ENCODE measurements at regions not wholly inside any gene's neighbourhood (a gene's known extent, or its start where the extent isn't known, plus 50 kb on each side); places are given as distances from the start of the nearest gene placed in this dataset.
"Not testable (repeated sequence)": the region's sequence is repeated elsewhere in the genome, so short reads cannot be mapped to it uniquely, and the experiment has no call there.

DNA sequence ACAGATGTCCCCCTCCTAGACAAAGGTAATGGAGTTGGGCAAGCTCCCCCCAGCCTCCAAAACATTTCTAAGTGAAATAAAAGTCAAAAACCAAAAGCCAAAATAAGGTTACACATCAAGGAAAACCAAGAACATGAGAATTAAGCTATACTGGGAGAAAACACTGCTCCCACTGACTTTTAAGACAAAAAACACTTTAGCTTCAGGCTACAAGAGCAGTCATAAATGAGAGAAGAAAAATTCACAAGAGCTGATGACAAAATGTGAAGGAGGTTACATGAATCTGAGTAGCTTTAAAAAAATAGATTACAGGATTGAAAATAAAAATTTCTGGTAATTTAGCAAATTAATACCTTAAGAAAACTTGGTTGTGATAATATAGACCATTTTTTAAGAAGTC is 1370.3 kb upstream of the CDH9 start:
- Mint-ChIP-seq H3K4me1 (no peaks in the 10 kb centered on the region), H3K4me3 (no peak overlapping the region), H3K27me3 (no peaks in the 10 kb centered on the region), H3K36me3 (no peaks in the 10 kb centered on the region), H3K27ac (no peak overlapping the region), H3K9me3 (peaks cover 8% of the 10 kb centered on the region)
- POLR2A ChIA-PET: no interaction called here
- ATAC-seq (ENCODE audit: low read depth) (no peak), DNase-seq (no peak)

DNA sequence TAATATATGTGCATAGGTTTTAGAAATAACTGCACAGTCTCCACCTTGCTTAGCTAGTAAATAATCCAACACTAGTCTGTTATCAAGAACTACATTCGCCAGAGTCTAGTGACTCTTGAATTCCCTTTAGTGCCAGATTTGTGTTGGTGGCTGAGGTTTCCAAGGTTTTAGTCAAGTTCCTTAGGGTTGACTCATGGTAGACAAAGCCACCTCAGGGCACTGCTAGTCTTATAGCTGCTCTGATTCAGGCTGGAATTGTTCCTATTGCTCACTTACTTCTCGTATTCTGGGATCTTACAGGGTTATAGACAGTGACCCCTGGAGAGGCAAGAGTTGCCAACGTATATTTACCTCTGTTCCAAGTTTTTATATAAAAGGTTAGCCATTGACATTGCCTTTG is 1369.8 kb upstream of the CDH9 start:
- no peak for ATAC-seq (ENCODE audit: low read depth)
- H3K36me3 Mint-ChIP-seq: no peaks in the 10 kb centered on the region
- no peaks in the 10 kb centered on the region for H3K27me3 Mint-ChIP-seq
- no peak overlapping the region for H3K4me3 Mint-ChIP-seq
- H3K9me3 Mint-ChIP-seq: peaks cover 8% of the 10 kb centered on the region
- POLR2A ChIA-PET: no interaction called here
- H3K27ac Mint-ChIP-seq: no peak overlapping the region
- no peak for DNase-seq
- H3K4me1 Mint-ChIP-seq: no peaks in the 10 kb centered on the region

- peaks cover 5% of the 10 kb centered on the region for H3K9me3 Mint-ChIP-seq
- no peak overlapping the region for H3K27ac Mint-ChIP-seq
- H3K4me3 Mint-ChIP-seq: no peak overlapping the region
- POLR2A ChIA-PET: no interaction called here
- no peaks in the 10 kb centered on the region for H3K27me3 Mint-ChIP-seq
- ATAC-seq (ENCODE audit: low read depth) (no peak), DNase-seq (no peak)
- no peaks in the 10 kb centered on the region for H3K4me1 Mint-ChIP-seq
- no peaks in the 10 kb centered on the region for H3K36me3 Mint-ChIP-seq
Measured at GRCh38 chr5:28404363-28405071, 1366.1 kb upstream of the CDH9 start.

DNA sequence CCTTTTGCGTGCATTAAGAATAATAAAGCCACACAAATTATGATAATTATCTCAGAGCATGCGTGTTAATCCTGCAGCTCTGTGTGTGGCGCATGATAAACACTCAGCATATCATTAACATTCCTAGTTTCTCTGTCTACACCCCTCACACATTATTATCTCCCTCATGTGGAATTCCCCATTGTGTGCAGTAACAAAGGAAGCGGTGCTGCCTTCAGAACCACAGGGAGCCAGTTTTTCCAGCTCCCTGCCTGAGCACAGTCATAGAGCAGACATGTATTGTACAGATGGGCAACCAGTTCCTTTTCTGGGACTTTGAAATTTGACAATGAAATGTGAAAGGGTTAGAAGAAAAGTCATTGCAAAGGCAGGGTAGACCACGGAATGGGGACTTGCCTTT is 1365.5 kb upstream of the CDH9 start:
- no peaks in the 10 kb centered on the region for H3K4me1 Mint-ChIP-seq
- no peak overlapping the region for H3K4me3 Mint-ChIP-seq
- H3K27ac Mint-ChIP-seq: no peak overlapping the region
- POLR2A ChIA-PET: no interaction called here
- DNase-seq (no peak), ATAC-seq (ENCODE audit: low read depth) (no peak)
- no peaks in the 10 kb centered on the region for H3K36me3 Mint-ChIP-seq
- peaks cover 5% of the 10 kb centered on the region for H3K9me3 Mint-ChIP-seq
- H3K27me3 Mint-ChIP-seq: no peaks in the 10 kb centered on the region

DNA sequence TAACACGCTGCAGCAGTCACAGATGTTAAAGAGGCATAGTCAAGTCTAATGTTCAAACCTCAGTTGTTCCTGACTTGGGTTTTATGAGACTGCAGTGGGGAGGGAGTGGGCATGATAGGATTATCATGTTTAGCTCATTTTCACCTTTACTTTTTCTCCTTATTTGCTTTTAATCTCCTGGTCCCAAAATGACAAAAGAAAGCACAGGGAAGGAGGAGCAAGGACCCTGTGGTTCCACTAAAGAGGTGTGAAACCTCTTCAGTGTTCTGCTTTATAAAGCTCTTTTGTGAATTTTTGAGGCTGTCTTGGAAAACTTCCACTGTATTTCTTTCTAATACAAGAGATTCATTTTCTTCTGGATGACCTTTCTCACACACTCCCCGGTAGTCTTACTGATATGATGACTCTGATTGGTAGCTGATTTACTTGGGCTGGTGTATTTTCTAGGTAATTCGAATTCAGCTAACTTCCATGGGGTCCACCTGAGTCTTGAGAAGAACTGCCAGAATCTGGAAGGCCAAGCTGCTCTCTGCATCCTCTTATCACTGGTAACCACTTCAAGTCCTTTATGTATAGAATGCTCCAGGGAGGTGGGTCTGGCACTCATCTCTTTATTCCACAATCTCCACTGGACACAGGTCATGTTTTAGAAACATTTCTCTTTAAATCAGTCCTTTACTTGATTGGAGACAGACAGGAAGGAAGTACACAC is 1364.4 kb upstream of the CDH9 start:
- peaks cover 6% of the 10 kb centered on the region for H3K9me3 Mint-ChIP-seq
- DNase-seq (no peak), ATAC-seq (ENCODE audit: low read depth) (no peak)
- no peaks in the 10 kb centered on the region for H3K27me3 Mint-ChIP-seq
- no peak overlapping the region for H3K4me3 Mint-ChIP-seq
- POLR2A ChIA-PET: no interaction called here
- H3K4me1 Mint-ChIP-seq: no peaks in the 10 kb centered on the region
- no peak overlapping the region for H3K27ac Mint-ChIP-seq
- no peaks in the 10 kb centered on the region for H3K36me3 Mint-ChIP-seq

DNA sequence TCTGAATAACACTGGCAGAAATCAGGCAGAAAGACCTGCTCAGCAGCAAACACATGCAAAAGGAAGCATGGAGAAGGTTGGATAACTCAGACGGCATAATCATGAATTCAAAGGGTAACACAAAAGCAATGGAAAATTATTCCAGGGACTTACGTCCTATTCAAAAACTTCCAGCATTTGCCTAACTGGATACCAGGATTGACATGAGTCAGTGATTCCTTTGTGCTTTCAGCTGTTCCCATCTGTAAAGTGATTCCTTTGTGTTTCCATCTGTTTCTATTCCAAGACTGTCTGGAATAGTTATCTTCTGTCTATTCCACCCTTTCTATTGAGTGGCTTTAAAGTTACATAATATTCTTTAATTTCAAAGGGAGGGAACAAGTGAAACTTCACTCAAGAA is 1361.7 kb upstream of the CDH9 start:
- no peaks in the 10 kb centered on the region for H3K4me1 Mint-ChIP-seq
- H3K27ac Mint-ChIP-seq: no peak overlapping the region
- DNase-seq (no peak), ATAC-seq (ENCODE audit: low read depth) (no peak)
- no peak overlapping the region for H3K4me3 Mint-ChIP-seq
- peaks cover 6% of the 10 kb centered on the region for H3K9me3 Mint-ChIP-seq
- H3K27me3 Mint-ChIP-seq: no peaks in the 10 kb centered on the region
- POLR2A ChIA-PET: no interaction called here
- H3K36me3 Mint-ChIP-seq: no peaks in the 10 kb centered on the region

DNA sequence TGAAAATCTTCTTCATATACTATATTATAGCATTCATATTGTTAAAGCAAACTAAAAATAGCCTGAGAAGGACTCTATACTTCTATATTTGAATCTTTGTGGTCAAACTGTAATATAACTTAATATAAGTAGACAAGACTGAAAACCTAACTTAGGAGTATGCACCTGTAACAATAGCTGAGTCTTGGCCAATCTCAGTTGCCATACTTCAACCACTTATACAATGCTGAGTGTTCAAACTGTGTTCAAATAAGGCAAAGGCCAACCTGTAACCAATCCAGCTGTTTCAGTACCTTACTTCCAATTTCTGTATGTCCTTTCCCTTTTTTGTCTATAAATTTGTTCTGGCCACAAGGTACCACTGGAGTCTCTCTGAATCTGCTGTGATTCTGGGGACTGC is 1360.8 kb upstream of the CDH9 start:
- H3K4me3 Mint-ChIP-seq: no peak overlapping the region
- POLR2A ChIA-PET: no interaction called here
- H3K27me3 Mint-ChIP-seq: no peaks in the 10 kb centered on the region
- no peaks in the 10 kb centered on the region for H3K4me1 Mint-ChIP-seq
- no peaks in the 10 kb centered on the region for H3K36me3 Mint-ChIP-seq
- peaks cover 5% of the 10 kb centered on the region for H3K9me3 Mint-ChIP-seq
- DNase-seq: no peak
- ATAC-seq (ENCODE audit: low read depth): no peak
- H3K27ac Mint-ChIP-seq: no peak overlapping the region

- no peaks in the 10 kb centered on the region for H3K36me3 Mint-ChIP-seq
- no peak overlapping the region for H3K4me3 Mint-ChIP-seq
- POLR2A ChIA-PET: no interaction called here
- ATAC-seq (ENCODE audit: low read depth): no peak
- H3K27ac Mint-ChIP-seq: no peak overlapping the region
- peaks cover 3% of the 10 kb centered on the region for H3K9me3 Mint-ChIP-seq
- H3K4me1 Mint-ChIP-seq: no peaks in the 10 kb centered on the region
- DNase-seq: no peak
- H3K27me3 Mint-ChIP-seq: no peaks in the 10 kb centered on the region
Measured at GRCh38 chr5:28398185-28398584, 1359.8 kb upstream of the CDH9 start.

- DNase-seq: no peak
- no peaks in the 10 kb centered on the region for H3K27me3 Mint-ChIP-seq
- H3K36me3 Mint-ChIP-seq: no peaks in the 10 kb centered on the region
- no peak overlapping the region for H3K27ac Mint-ChIP-seq
- no peak overlapping the region for H3K4me3 Mint-ChIP-seq
- no peaks in the 10 kb centered on the region for H3K4me1 Mint-ChIP-seq
- POLR2A ChIA-PET: no interaction called here
- peaks cover 3% of the 10 kb centered on the region for H3K9me3 Mint-ChIP-seq
- ATAC-seq (ENCODE audit: low read depth): no peak
Measured at GRCh38 chr5:28397502-28397941, 1359.1 kb upstream of the CDH9 start.

DNA sequence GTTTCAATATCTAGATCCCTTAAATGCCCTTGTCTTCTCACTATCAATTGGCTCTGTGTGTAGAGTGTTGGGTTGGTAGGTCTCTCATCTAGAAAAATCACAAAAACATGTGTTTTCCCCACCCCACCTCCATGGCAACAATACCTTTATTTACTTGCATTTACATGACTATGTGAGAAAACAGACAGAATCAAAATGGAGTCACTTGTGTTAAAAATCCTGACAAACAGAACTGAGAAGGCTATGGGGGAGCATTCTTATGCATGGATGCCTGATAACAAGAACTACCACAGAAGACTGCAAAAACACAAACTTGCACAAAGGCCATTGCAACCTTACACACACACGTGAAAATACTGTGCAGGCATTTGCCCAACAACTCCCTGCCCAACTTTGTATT is 1352.9 kb upstream of the CDH9 start:
- no peaks in the 10 kb centered on the region for H3K27me3 Mint-ChIP-seq
- no peak overlapping the region for H3K27ac Mint-ChIP-seq
- ATAC-seq (ENCODE audit: low read depth): no peak
- H3K4me3 Mint-ChIP-seq: no peak overlapping the region
- POLR2A ChIA-PET: no interaction called here
- DNase-seq: no peak
- H3K36me3 Mint-ChIP-seq: no peaks in the 10 kb centered on the region
- H3K4me1 Mint-ChIP-seq: no peaks in the 10 kb centered on the region
- no peaks in the 10 kb centered on the region for H3K9me3 Mint-ChIP-seq

- DNase-seq (no peak), ATAC-seq (ENCODE audit: low read depth) (no peak)
- Mint-ChIP-seq H3K27ac (no peak overlapping the region), H3K9me3 (no peaks in the 10 kb centered on the region), H3K36me3 (no peaks in the 10 kb centered on the region), H3K4me1 (no peaks in the 10 kb centered on the region), H3K27me3 (no peaks in the 10 kb centered on the region), H3K4me3 (no peak overlapping the region)
- POLR2A ChIA-PET: no interaction called here
Measured at GRCh38 chr5:28390341-28390740, 1352.0 kb upstream of the CDH9 start.

DNA sequence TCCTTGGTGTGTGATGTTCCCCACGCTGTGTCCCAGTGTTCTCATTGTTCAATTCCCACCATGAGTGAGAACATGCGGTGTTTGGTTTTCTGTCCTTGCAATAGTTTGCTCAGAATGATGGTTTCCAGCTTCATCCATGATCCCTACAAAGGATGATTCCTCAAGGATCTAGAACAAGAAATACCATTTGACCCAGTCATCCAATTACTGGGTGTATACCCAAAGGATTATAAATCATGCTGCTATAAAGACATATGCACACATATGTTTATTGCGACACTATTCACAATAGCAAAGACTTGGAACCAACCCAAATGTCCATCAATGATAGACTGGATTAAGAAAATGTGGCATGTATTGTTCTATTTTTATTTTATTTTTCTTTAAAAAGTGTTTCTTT is 1351.3 kb upstream of the CDH9 start:
- DNase-seq; H3K27ac Mint-ChIP-seq; H3K9me3 Mint-ChIP-seq; H3K4me3 Mint-ChIP-seq; H3K27me3 Mint-ChIP-seq; ATAC-seq (ENCODE audit: low read depth); H3K4me1 Mint-ChIP-seq; POLR2A ChIA-PET; H3K36me3 Mint-ChIP-seq: not testable (repeated sequence)

GRCh38 chr5:28388428-28388827 is 1350.0 kb upstream of the CDH9 start:
- ATAC-seq (ENCODE audit: low read depth) (no peak), DNase-seq (no peak)
- no peak overlapping the region for H3K4me3 Mint-ChIP-seq
- H3K36me3 Mint-ChIP-seq: no peaks in the 10 kb centered on the region
- H3K27ac Mint-ChIP-seq: no peak overlapping the region
- H3K27me3 Mint-ChIP-seq: no peaks in the 10 kb centered on the region
- POLR2A ChIA-PET: no interaction called here
- H3K9me3 Mint-ChIP-seq: no peaks in the 10 kb centered on the region
- H3K4me1 Mint-ChIP-seq: no peaks in the 10 kb centered on the region

DNA sequence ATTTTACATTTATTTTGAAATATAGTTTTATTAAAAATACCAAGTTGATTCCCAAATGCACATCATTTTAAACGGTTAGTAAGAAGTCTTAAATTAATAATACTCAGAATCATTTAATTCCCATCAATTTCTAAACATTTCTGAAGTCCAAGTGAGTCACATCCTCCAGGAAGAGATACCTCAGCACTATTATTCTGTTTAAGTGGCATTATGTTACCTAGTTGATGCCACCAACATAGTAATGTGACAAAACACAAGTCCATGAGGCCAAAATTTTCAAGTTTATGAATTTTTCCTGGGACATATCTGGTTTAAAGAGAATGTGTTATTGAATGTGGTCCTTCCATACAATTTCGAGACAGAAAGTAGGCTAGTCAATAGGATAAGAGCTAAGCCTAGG is 1348.3 kb upstream of the CDH9 start:
- ATAC-seq (ENCODE audit: low read depth): no peak
- H3K27ac Mint-ChIP-seq: no peak overlapping the region
- POLR2A ChIA-PET: no interaction called here

More for the DNA sequence above, 1348.3 kb upstream of the CDH9 start:
- Mint-ChIP-seq H3K4me1 (no peaks in the 10 kb centered on the region), H3K4me3 (no peak overlapping the region), H3K36me3 (no peaks in the 10 kb centered on the region), H3K9me3 (peaks cover 3% of the 10 kb centered on the region), H3K27me3 (no peaks in the 10 kb centered on the region)
- no peak for DNase-seq

Data from activated naive CD8-positive, alpha-beta T cell treated with anti-CD3 and anti-CD28 coated beads, Interleukin-2, amount 10 ng/mL, durations not matched to agents 7 days and 5 days (primary cell).